HG02759 (cell line): ENCODE measurements at regions not wholly inside any gene's neighbourhood (a gene's known extent, or its start where the extent isn't known, plus 50 kb on each side); places are given as distances from the start of the nearest gene placed in this dataset.
"Not testable (repeated sequence)": the region's sequence is repeated elsewhere in the genome, so short reads cannot be mapped to it uniquely, and the experiment has no call there.

Experiments used
- ATAC-seq: cut with Tn5 transposase; IDR thresholded peaks from one replicate; pipeline ENCODE4 v1.9.1; 2021; ENCODE audit warnings: mild to moderate bottlenecking, moderate library complexity; ENCODE audit not compliant: unreplicated experiment

DNA sequence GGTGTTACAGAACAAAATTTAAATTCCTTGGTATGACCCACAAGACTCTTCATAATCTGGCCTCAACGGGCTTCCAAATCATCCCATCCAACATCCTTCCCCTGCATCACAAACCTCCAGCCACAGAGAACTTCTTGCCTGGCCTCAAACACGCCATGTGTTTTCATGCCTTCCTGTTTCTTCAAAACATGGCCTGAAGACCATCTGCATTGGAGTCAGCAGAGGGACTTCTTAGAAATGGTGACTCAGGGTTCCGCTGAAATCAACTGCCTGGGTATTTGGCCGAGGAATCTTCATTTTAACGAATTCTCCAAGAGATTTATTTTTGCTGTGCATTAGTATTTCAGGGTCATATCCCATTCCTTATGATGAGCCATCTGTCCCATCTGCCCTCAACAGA is 138.1 kb upstream of the RAP2B start:
- ATAC-seq, result no peak

DNA sequence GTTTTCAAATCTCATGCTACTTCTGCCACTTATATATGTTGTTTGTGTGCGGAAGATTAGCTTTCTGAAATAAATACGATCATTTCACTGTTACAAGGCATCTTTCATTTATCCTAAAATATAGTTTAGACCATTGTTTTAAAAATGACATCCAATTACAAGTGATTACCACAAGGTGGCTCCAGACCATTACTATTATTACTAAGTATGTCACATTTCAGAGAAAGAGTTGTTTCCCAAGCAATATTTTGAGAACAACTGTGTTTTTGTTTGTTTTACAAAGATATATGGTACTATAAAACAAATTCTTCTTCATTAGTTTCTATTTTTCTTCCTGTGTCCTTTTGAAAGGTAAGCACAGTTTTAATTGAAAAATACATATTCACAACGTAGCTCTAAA is 136.0 kb upstream of the RAP2B start:
- ATAC-seq, result no peak

DNA sequence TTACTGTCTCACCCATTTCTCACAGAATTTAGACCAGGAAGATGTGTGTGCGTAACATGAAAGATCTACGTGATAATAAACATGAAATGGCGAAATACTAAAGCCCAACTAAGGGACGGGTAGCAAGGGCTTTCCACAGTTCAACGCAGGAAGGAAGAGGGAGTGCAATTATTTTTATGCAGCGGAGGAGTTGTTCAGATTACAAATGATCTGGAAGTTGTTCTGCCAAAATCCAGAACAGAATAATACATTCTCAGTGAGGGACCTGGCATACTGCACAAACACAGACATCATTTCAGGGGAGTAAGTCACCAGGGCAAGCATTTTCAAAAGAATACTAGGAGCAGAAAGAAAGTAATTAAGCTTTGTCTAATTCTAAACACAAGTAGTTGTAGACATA is 133.6 kb upstream of the RAP2B start:
- no peak for ATAC-seq

DNA sequence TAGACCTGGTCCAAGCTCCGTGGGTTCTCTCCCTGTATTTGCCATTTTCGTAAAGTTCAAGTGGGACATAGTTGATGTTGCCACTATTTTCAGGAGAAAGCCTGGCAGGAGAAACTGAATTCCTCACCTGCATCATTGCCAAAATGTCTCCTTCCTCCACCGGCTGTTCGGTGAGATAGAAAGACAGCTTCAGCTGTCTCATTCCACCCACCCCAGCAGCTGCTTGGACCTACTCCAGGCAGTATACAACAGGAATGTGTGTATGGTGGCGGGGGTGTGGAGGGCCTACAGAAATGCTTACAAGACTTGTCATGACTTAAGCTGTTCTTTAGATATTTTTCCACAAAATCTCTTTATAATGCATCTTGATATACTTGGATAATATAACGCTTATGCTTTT is 132.7 kb upstream of the RAP2B start:
- no peak for ATAC-seq

DNA sequence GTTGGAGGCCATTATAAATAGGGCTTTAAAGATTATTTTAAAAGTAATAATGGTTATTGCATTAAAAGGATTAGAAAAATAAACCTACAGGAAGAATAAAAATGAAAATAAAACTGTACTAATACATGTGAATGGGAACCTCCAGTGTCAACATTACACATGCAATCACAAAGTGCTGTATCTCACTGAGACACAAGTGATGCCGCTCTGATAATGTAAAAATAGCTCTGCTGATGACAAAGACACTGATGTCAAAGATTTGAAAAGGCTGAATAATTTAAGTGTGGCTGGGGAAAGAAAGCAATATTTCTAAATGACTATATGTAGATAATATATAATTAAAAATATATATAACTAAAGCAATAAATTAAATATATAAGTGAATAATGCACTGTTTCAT is 129.1 kb upstream of the RAP2B start:
- ATAC-seq, result no peak

DNA sequence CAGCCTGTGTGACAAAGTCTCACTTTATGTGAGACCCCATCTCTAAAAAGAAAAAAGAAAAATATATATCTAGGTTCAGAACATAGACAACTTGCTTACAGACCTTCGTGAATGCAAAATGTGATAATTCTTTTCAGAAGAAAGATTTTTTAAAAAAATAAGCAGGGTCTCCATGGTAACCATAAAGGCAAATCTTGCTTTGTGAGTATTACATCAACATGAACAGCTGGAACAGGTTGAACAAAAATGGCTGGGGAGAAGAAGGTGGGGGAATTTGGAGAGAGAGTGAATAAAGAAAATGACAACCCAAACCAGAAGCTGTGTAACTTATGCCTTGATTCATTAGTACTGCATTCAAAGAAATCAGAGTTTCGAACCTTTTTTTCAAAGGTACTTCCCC is 125.2 kb upstream of the RAP2B start:
- ATAC-seq, result no peak

DNA sequence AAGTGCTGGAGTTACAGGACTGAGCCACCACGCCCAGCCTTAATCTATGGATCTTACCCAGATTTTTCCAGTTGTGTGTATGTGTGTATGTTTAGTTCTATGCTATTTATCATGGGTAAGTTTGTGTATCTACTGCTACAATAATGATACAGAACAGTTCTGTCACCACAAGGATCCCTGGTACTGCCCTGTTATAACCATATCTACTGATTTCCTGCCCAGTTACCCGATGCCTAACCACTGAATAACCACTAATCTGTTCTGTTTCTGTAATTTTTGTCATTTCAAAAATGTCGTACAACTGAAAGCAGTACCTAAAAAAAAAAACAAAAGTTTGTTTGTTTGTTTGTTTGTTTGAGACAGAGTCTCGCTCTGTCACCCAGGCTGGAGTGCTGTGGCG is 123.7 kb upstream of the RAP2B start:
- no peak for ATAC-seq

DNA sequence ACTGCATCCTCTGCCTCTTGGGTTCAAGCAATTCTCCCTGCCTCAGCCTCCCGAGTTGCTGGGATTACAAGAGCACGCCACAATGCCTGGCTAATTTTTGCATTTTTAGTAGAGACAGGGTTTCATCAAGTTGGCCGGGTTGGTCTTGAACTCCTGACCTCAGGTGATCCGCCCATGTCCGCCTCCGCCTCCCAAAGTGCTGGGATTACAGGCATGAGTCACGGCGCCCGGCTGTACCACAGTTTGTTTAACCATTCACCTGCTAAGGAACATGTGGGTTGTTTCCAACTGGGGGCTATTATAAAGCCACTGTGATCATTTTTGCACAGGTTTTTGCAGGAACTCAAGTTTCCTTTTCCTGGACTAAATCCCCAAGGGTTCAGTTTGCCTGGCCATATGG is 123.2 kb upstream of the RAP2B start:
- ATAC-seq, result no peak

DNA sequence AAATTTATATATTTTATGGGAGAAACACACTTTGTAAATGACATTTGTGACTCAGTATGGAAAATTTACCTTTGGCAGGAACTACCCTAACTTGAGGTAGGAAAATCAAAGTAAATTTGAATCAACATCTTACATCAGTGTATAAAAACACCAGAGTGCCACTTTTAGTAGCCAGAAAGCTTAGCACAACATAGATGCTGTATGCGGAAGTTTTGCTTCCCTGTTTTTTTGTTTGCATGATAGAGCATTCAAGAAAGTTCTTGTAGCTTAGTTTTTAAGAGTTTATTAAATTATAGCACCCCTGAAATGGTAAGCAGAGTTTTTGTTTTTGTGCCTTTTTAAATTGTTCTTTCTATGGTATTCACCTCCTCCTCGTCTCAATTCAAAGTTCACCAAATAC is 120.8 kb upstream of the RAP2B start:
- no peak for ATAC-seq

DNA sequence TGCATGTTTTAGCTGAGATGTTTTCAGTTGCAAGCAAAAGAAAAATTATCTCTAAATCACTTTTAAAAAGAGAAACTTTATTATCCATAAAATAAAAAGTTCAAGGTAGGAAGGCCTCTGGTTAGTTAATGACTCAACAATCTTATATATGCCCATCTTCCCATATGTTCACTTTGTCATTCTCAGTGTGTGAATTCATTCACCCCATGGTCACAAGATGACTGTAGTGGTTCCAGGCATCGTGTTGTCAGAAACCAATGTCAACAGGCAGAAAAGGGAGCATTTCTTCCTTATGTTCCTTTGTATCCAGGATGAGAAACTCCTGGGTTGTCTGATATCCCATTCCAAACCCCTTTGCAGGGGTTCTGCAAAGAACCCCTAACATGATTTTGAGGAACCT is 119.9 kb upstream of the RAP2B start:
- no peak for ATAC-seq

DNA sequence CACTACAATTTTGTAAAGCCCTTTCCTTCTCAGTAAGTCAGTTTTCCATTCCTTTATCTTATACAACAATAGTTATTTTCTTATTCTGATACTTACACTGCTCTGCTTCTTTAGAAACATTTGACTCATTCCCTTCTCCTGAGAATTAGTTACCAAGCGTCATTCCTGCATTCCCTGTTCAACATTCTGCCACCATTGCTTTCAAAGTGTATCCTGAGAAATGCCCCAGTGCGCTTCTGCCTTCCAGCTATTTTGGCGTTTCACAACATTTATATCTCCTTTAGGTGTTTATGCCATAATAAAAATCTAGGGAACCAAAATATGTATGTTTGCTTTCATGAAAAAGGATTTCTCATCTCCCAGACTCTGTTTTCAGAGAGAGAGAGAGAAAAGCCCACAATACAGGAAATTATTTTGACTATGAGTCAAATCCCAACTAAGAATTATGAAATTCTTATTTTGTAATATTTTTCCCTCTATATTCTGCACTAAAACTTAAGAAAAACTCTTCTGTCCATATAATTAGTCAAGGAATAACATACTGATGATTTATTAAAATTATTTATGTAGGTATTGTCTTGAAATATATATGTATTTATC is 118.2 kb upstream of the RAP2B start:
- no peak for ATAC-seq

DNA sequence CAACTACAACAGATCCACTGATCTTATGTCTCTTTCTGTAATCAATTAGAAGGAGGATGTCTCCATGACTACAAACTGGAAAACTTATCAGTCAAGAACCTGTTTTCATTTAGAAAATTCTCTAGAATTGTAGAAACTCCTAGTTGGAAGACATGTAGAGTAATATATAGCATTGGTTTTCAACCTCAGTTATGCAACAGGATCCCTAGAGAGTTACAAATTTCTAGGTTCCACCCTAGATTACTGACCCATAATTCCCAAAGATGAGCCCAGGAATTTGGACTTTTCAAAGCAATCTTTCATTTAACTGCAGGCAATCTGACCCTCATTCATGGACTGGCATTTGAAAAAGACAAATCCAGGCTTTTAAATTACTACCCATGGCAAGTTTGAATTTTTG is 116.9 kb upstream of the RAP2B start:
- no peak for ATAC-seq

DNA sequence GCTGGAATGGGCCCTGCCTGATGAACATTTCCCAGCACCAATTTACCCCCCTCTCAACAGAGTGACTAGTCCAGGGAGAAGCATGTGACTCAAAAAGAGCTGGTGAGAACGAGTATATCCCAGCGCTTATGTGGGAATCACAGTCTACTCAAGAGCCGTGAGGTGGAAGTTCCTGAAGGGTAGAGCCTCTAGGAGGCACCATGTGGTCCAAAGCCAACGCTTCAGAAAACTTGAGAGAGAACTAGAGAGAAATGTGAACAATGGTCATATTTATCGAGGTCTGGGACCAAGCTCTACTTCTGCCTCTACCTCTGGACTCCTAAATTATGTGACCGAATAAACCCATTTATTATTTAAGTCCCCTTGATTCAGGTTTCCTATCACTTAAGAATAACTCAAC is 111.0 kb upstream of the RAP2B start:
- no peak for ATAC-seq

DNA sequence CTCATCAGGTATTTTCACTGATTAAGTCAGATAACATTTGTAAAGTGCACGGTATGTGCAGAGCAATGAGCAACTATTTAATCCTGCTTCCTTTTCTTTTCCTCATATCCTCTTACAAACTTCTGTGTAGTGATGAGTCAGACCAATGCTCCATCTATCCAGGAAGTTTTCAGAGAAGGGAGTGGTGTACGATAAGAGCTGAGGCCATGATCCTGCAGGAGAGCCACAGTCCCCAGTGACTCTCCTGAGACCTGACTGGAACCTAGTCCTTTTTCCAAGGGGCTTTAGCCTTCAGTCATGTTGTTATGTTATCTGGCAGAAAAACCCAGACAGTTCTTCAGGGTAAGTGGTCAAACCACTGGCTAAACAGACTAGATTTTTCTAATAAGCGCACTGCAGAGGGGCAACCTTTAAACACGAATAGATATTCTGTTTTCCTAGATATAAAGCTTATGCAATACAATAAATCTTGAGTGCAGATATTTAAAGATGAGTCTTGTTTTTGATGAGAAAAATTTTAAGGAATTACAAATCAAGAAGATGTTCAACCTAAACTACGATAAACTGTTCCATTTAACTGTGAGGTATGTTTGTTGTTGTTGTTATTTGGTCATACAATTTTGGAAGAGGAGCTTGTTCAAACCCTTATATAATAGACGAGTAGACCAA is 110.5 kb upstream of the RAP2B start:
- ATAC-seq, result no peak

DNA sequence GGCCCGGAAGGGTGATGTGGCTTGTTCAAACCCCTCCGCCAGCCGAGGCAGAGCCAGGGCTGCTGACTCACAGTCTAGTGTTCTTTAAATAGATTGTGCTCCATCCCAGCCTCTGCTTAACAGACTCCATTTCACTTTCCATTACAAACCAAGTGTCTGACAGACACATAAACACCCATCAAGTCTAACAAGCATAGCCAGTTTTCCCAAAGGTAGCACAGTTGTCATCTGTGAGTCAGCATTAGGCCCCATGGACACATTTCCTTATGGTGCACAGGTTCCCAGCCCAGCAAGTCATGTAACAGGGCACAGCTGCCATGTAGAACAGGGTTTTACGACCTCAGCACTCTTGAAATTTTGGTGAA is 109.9 kb upstream of the RAP2B start:
- ATAC-seq, result no peak

DNA sequence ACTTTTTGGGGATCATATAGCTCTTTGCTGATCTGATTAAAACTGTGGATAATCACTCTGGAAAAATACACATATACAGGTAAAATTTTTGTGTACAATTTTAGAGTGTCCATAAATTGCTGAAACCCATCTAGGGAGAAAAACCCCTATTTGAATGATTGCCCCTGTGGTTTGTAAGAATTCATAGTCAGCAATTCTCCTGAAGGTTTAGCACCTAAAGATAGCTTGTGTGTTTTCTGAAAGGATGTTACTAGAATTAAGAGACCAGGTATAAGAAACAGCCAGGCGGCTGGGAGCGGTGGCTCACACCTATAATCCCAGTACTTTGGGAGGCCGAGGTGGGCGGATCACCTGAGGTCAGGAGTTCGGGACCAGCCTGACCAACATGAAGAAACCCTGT is 106.8 kb upstream of the RAP2B start:
- no peak for ATAC-seq

DNA sequence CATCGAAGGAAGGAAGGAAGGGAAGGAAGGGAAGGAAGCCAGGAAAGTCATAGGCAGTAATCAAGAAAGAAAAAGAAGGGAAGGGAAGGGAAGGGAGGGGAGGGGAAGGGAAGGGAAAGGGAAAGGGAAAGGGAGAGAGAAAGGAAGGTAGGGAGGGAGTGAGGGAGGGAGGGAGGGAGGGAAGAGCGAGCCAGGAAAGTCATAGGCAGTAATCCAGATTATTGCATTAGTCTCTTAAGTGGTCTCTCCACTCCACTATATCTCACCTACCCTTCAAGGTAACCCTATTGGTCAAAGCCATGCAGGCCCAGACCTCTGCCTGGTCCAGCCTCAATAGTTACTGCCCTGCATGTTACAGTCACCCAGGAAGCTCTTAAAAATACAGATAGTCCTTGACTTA is 106.2 kb upstream of the RAP2B start:
- no peak for ATAC-seq

DNA sequence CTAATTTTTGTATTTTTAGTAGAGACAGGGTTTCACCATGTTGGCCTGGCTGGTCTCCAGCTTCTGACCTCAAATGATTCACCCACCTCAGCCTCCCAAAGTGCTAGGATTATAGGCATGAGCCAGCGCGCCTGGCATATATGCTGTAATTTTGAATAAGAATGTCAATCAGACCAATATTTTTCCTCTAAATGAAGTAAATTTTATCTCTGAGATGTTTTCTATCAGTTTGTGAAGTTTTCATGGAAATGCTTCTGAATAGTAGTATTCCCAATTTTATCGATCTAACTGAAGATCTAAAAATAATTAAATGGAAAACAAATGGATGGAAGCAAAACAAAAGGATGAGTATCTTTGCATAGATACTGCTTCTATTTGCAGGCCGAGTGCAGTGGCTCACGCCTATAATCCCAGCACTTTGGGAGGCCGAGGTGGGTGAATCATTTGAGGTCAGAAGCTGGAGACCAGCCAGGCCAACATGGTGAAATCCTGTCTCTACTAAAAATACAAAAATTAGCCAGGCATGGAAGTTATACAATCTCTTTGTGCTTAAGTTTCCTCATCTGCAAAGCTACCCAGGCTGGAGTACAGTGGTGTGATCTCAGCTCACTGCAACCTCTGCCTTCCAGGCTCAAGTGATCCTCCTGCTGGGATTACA is 103.9 kb upstream of the RAP2B start:
- ATAC-seq, result not testable (repeated sequence)

DNA sequence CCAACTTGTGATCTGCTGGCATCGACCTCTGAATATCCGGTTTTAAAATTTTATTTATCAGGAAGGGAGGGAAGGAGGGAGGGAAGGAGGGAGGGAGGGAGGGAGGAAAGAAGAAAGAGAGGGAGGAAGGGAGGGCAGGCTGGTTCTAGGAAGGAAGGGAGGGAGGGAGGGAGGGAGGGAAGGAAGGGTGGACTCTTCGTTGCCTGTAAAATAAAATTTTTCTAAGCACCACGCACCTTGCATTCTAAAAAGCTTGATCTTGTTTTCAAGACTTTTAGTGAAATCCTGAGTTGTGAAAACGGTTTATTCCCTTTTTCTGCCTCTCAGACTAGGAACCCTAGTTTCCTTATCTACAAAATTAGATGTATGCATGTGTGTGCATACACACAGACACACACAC is 101.7 kb upstream of the RAP2B start:
- no peak for ATAC-seq

DNA sequence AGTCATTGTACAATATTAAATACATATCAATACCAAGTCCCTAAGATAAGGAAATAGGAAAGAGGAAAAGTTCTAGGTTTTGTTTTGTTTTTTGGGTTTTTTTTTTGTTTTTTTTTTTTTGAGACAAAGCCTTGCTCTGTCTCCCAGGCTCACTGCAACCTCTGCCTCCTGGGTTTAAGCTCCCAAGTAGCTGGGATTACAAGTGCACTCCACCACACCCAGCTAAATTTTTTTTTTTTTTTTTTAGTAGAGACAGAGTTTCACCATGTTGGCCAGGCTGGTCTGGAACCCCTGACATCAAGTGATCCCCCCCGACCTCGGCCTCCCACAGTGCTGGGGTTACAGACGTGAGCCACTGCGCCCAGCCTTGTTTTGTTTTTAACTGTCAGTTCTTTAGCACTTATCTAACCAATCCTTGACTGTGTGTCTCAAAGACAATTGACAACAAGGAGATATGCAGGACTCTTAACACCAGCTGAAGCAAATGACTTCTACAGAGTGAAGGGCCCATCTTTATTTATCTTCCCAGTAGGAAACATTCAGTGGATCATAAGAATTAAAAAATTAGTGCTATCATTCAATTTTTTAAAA is 100.0 kb upstream of the RAP2B start:
- no peak for ATAC-seq

DNA sequence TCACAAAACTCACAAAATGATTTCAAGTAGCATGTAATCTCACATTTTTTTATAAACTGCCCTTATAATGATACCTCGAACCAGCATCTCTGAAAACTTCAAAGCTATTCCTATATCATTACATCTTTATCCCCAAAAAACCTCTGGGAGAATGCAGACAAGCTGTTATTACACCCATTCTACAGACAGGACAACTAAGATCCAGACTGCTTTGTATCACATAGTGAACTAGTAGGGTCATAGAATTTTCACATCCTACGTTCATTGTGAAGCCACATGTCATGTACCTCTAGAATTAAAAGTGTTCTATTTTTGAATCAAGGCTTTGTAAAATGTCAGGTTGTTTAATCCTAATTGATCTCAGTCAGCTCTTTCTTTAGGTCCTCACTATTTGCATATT is 98.7 kb upstream of the RAP2B start:
- ATAC-seq, result no peak

DNA sequence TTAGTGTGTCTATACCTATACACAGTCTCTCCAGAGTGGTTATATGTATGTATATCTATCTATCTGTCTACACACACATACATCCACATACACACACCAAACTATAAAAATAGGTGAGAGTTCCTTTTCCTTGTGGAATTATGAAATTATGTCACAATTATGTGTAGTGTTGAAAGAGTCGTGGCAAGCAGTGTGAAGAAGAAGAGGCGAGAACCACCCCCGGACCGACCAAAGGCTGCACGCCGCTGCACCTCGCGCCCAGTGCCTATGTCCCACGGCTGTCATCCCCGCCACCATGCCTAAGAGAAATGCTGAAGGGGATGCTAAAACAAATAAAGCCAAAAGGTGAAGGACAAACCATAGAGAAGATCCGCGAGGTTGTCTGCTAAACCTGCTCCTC is 95.0 kb upstream of the RAP2B start:
- ATAC-seq, result no peak
